Karpas-422 (cell line): ENCODE measurements at regions not wholly inside any gene's neighbourhood (a gene's known extent, or its start where the extent isn't known, plus 50 kb on each side); places are given as distances from the start of the nearest gene placed in this dataset. TPM values are rescaled to one million over a fixed set of nuclear protein-coding genes. Genes with fewer than 3 reads are reported as not detected.

Experiments
- DNase-seq: peaks from one replicate; pipeline ENCODE4 v3.0.0-alpha.2; 2015
- H2AFZ ChIP-seq: fragments of 200-600 bp; sonication (generic); 2 replicates; pipeline ENCODE4 v1.6.1; 2014; ENCODE audit warnings: antibody characterized with exemption, low read length, mixed read lengths
- H3K27ac ChIP-seq: fragments of 200-600 bp; sonication (generic); 2 replicates; pipeline ENCODE4 v1.5.1; 2014; ENCODE audit warnings: mild to moderate bottlenecking, low read length, moderate library complexity
- H3K27me3 ChIP-seq: fragments of 200-600 bp; sonication (generic); 2 replicates; pipeline ENCODE4 v1.6.1; 2014; ENCODE audit warnings: low read length, mixed read lengths
- H3K36me3 ChIP-seq: fragments of 200-600 bp; sonication (generic); 2 replicates; pipeline ENCODE4 v1.6.1; 2014; ENCODE audit warnings: low read length, mixed read lengths; ENCODE audit not compliant: insufficient read depth
- H3K4me1 ChIP-seq: fragments of 200-600 bp; sonication (generic); 2 replicates; pipeline ENCODE4 v1.6.1; 2014; ENCODE audit warnings: mild to moderate bottlenecking, low read length, mixed read lengths
- H3K4me2 ChIP-seq: fragments of 200-600 bp; sonication (generic); 2 replicates; pipeline ENCODE4 v1.6.1; 2014; ENCODE audit warnings: low read length, low read depth, mild to moderate bottlenecking; ENCODE audit not compliant: poor library complexity, severe bottlenecking
- H3K4me3 ChIP-seq: fragments of 200-600 bp; sonication (generic); 2 replicates; pipeline ENCODE4 v1.5.1; 2014; ENCODE audit warnings: mild to moderate bottlenecking, antibody characterized with exemption, low read length, mixed read lengths
- H3K79me2 ChIP-seq: fragments of 200-600 bp; sonication (generic); 2 replicates; pipeline ENCODE4 v1.6.1; 2014; ENCODE audit warnings: mild to moderate bottlenecking, low read length, mixed read lengths
- H3K9ac ChIP-seq: fragments of 200-600 bp; sonication (generic); 2 replicates; pipeline ENCODE4 v1.6.0; 2014; ENCODE audit warnings: low read length
- H3K9me2 ChIP-seq: fragments of 200-600 bp; sonication (generic), shearing (Covaris generic); replicated peaks from 2 replicates; pipeline ENCODE4 v1.6.0; 2014; ENCODE audit warnings: mild to moderate bottlenecking, low read length, moderate library complexity; ENCODE audit not compliant: insufficient read depth
- H3K9me3 ChIP-seq: fragments of 300-700, 200-600 bp; sonication (generic); 2 replicates; pipeline ENCODE4 v1.6.1; 2014; ENCODE audit warnings: low read length, mixed read lengths
- H4K20me1 ChIP-seq: fragments of 200-600 bp; sonication (generic); 2 replicates; pipeline ENCODE4 v1.6.1; 2014; ENCODE audit warnings: mild to moderate bottlenecking, antibody characterized with exemption, low read length, low read depth; ENCODE audit not compliant: insufficient read depth
- small RNA-seq: library from RNA; depleted of rRNA; stranded (forward); fragments of <200 nt; gene quantifications from one replicate; pipeline ENCODE3, GENCODE V24; 2014

DNA sequence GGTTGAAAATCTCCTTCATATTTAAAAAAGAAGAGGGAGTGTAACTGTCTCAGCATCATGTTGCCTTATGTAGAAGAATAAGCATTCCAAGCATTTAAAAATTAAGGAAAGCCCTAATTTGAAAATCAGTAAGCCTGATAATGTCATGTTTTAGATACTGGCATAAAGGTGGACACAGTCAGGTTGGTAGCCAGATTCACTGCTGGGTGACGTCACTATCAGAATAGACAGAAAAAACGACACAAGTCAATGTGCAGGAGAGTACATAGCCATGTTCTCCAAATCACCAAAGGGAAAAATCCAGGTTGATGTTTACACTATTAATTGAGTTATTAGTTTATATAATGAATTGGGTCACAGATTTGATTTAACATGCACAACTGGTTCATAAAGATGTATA lies 50.8 kb upstream of the POU3F2 start:
- H3K27me3 ChIP-seq: no peaks in the 10 kb centered on the region
- H2AFZ ChIP-seq: no peak overlapping the region
- H3K4me1 ChIP-seq: no peaks in the 10 kb centered on the region
- H3K36me3 ChIP-seq: no peaks in the 10 kb centered on the region
- no peaks in the 10 kb centered on the region for H3K79me2 ChIP-seq
- no peak overlapping the region for H3K27ac ChIP-seq
- DNase-seq: no peak
- H3K4me2 ChIP-seq: no peak overlapping the region
- H3K9ac ChIP-seq: no peak overlapping the region
- H3K9me2 ChIP-seq: no peaks in the 10 kb centered on the region
- H3K9me3 ChIP-seq: no peaks in the 10 kb centered on the region
- H3K4me3 ChIP-seq: no peak overlapping the region
- no peaks in the 10 kb centered on the region for H4K20me1 ChIP-seq

Small RNAs in the stretch of these regions (small RNA-seq; reads per million reads assigned to genes)
- not detected for gene AL589826.1
- not detected for gene MIR2113
